NCI-H1694 treated with DMSO at 0.1 percent for 48 hours (cell line): ENCODE measurements at regions not wholly inside any gene's neighbourhood (a gene's known extent, or its start where the extent isn't known, plus 50 kb on each side); places are given as distances from the start of the nearest gene placed in this dataset.
A peak's percentile ranks its signal among the peaks of the same experiment; 100 is the strongest.
"Not testable (repeated sequence)": the region's sequence is repeated elsewhere in the genome, so short reads cannot be mapped to it uniquely, and the experiment has no call there.

Source experiments
- DNase-seq: peaks from one replicate; lab custom pipeline; 2025; lab: John Stamatoyannopoulos, UW

- not testable (repeated sequence) for DNase-seq
Observed at GRCh38 chr3:125822175-125822574, 146.8 kb upstream of the ROPN1B start.

- DNase-seq = not testable (repeated sequence)
Observed at GRCh38 chr3:125831005-125831750, 137.8 kb upstream of the ROPN1B start.

- DNase-seq = not testable (repeated sequence)
Observed at GRCh38 chr3:125835562-125835961, 133.4 kb upstream of the ROPN1B start.

GRCh38 chr3:125836011-125836551 is 132.9 kb upstream of the ROPN1B start:
- DNase-seq = not testable (repeated sequence)

- DNase-seq = not testable (repeated sequence)
Observed at GRCh38 chr3:125836786-125837185, 132.2 kb upstream of the ROPN1B start.

GRCh38 chr3:125838857-125839256 is 130.1 kb upstream of the ROPN1B start:
- DNase-seq = not testable (repeated sequence)

GRCh38 chr3:125840465-125840864 is 128.5 kb upstream of the ROPN1B start:
- not testable (repeated sequence) for DNase-seq

- not testable (repeated sequence) for DNase-seq
Observed at GRCh38 chr3:125847966-125848365, 121.0 kb upstream of the ROPN1B start.

- not testable (repeated sequence) for DNase-seq
Observed at GRCh38 chr3:125855006-125855405, 114.0 kb upstream of the ROPN1B start.

GRCh38 chr3:125860547-125860946 is 108.4 kb upstream of the ROPN1B start:
- DNase-seq = not testable (repeated sequence)

- not testable (repeated sequence) for DNase-seq
Observed at GRCh38 chr3:125862841-125863254, 106.1 kb upstream of the ROPN1B start.

- not testable (repeated sequence) for DNase-seq
Observed at GRCh38 chr3:125864532-125864931, 104.4 kb upstream of the ROPN1B start.

GRCh38 chr3:125886006-125886405 is 83.0 kb upstream of the ROPN1B start:
- DNase-seq = peak; percentile 95

- DNase-seq = not testable (repeated sequence)
Observed at GRCh38 chr3:125899181-125899580, 69.8 kb upstream of the ROPN1B start.

- DNase-seq = not testable (repeated sequence)
Observed at GRCh38 chr3:125901473-125901872, 67.5 kb upstream of the ROPN1B start.

- not testable (repeated sequence) for DNase-seq
Observed at GRCh38 chr3:125903780-125904455, 65.1 kb upstream of the ROPN1B start.

- not testable (repeated sequence) for DNase-seq
Observed at GRCh38 chr3:125907279-125907678, 61.7 kb upstream of the ROPN1B start.

- DNase-seq = not testable (repeated sequence)
Observed at GRCh38 chr3:125910851-125911250, 58.1 kb upstream of the ROPN1B start.

- not testable (repeated sequence) for DNase-seq
Observed at GRCh38 chr3:125914608-125915436, 54.2 kb upstream of the ROPN1B start.

GRCh38 chr3:125915437-125915787 is 53.6 kb upstream of the ROPN1B start:
- peak; percentile 12 for DNase-seq

GRCh38 chr3:125915792-125916375 is 53.1 kb upstream of the ROPN1B start:
- DNase-seq = peak; percentile 97
